GM04503 (cell line): ENCODE measurements at regions not wholly inside any gene's neighbourhood (a gene's known extent, or its start where the extent isn't known, plus 50 kb on each side); places are given as distances from the start of the nearest gene placed in this dataset.
A peak's percentile ranks its signal among the peaks of the same experiment; 100 is the strongest.
"Not testable (repeated sequence)": the region's sequence is repeated elsewhere in the genome, so short reads cannot be mapped to it uniquely, and the experiment has no call there.

ENCODE experiments used
- DNase-seq: peaks from one replicate; pipeline ENCODE4 v3.0.0-alpha.2; 2012; ENCODE audit warnings: low read depth

DNA sequence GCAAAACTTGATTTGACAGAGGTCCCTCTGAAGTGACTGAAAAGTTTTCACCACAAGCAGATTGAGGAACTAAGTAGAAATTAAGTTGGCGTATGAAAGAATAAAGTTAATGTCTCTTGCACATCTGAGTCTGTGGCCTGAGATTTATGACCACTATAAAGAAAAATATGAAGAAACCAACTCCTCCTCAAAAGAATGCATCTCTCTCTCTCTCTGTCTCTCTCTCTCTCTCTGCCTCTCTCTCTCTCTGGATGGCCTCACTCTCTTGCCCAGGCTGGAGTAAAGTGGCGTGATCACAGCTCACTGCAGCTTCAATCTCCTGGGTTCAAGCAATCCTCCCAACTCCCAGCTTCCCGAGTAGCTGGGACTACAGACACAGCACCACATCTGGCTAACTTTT is 55.2 kb downstream of the RPL22L1 start:
- DNase-seq, result no peak

DNA sequence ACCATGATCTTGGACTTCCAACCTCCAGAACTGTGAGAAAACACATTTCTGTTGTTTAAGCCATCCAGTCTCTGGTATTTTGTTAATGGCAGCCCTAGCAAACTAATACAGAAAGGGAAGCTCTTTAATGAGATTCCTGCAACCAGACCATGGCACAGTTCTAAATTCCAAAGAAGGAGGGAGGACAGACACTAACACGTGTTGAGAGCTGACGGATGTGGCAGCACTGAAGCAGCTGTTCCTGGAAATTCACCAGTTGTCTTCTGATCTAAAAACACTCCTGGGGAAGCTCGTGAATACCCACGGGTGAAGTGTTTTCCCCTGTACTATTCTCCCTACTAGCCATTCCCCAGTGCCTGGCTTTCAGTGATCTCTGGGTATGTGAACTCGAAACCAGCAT is 56.7 kb downstream of the RPL22L1 start:
- DNase-seq, result no peak

- no peak for DNase-seq
Observed at GRCh38 chr3:170811928-170812591, 57.9 kb downstream of the RPL22L1 start.

- DNase-seq, result no peak
Observed at GRCh38 chr3:170811515-170811914, 58.5 kb downstream of the RPL22L1 start.

GRCh38 chr3:170809975-170810357 is 60.0 kb downstream of the RPL22L1 start:
- DNase-seq, result no peak

DNA sequence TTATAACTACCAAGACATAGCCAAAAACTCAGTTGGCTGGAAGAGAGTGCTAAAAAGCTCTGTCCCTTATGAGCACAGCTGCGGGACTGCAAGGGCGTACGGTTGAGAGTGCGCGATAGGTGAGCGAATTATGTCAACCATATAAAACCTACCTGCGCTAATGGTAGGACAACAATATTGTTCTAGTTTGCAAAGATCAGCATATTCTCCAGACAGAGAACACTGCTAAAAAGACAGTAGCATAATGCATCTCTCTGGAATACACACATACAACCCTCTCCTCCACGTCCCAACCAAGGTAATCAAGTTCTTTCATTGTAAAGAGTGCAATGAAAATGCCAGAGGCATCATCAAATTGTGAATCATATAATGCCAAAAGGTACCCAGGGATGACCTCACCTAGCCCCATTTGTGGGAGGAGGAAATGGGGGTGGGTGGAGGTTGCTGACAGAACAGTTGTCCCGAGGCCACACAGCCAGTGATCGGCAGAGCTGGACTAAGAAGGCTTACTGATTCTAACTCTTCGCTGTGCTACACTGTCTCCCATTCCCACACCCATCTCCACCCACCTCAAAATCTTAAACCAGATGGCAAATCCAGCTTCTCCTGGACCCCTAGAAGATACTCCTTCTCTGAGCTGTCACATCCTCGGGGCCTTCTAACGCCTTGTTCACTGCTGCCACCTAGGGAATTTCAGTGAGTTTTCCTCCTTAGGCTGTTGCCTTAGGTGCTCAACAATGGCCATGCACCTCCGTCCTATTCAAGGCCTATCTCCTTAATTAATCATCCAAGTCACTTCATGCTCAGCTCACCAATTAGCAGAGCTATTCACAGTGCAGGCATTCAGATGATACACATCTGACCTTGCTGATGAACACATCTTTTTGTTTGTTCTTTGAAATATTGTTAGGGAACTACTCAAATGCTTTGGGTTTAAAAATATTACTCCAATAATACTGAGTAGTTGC is 60.7 kb downstream of the RPL22L1 start:
- no peak for DNase-seq

DNA sequence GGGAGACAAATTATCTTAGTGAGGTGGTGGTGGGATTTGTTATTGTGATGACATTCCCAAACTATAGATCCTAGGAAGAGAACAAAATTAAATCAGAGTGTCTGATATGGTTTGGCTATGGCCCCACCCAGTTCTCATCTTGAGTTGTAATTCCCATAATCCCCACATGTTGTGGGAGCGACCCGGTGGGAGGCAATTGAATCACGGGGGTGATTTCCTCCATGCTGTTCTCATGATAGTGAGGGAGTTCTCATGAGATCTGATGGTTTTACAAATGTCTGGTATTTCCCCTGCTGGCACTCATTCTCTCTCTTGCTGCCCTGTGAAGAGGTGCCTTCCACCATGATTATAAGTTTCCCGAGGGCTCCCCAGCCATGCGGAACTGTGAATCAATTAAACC is 62.0 kb downstream of the RPL22L1 start:
- no peak for DNase-seq

- no peak for DNase-seq
Observed at GRCh38 chr3:170806676-170807075, 63.3 kb downstream of the RPL22L1 start.

GRCh38 chr3:170806141-170806540 is 63.9 kb downstream of the RPL22L1 start:
- no peak for DNase-seq

GRCh38 chr3:170805296-170805695 is 64.7 kb downstream of the RPL22L1 start:
- not testable (repeated sequence) for DNase-seq

DNA sequence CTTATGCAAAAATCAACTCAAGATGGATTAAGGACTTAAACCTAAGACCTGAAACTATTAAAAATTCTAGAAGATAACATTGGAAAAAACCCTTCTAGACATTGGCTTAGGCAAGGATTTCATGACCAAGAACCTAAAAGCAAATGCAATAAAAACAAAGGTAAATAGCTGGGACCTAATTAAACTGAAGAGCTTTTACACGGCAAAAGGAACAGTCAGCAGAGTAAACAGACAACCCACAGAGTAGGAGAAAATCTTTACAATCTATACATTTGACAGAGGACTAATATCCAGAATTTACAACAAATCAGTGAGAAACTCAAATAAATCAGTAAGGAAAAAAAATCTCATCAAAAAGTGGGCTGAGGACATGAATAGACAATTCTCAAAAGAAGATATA is 65.4 kb downstream of the RPL22L1 start:
- not testable (repeated sequence) for DNase-seq

DNA sequence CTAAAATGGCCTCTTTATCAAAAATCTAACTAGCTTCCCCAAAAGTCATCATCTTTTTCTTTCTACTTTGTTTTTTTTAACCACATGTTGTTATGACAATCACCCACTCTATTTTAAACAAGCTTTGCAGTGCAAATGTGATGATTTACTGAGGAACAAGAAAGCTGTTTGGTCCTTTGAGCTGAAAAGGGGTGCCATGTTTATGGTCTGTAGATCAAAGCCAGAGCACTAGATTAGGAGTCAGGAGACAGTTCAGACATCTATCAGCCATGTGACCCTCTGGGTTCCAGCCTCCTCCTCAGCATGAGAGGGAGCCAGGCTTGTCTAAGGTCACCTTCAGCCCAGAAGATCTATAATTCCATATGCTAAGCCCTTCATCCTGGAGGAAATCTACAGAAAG is 65.9 kb downstream of the RPL22L1 start:
- DNase-seq, result no peak

- DNase-seq, result peak; percentile 100
Observed at GRCh38 chr3:170802164-170803151, 67.5 kb downstream of the RPL22L1 start.

- DNase-seq, result no peak
Observed at GRCh38 chr3:170801597-170801996, 68.4 kb downstream of the RPL22L1 start.

GRCh38 chr3:170800275-170800674 is 69.7 kb downstream of the RPL22L1 start:
- not testable (repeated sequence) for DNase-seq

DNA sequence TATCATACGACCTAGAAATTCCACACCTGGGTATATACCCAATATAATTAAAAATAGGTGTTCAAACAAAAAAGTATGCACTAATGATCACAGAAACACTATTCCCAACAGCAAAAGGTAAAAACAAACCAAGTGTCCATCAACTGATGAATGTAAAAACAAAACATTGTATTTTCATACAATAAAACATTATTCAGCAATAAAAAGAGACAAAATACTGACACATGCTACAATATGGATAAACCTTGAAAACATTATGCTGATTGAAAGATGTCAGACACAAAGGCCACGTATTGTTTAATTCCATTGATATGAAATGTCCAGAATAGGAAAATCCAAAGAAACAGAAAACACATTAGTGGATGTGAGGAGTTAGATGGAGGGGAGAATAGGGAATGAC is 71.0 kb downstream of the RPL22L1 start:
- DNase-seq, result no peak

DNA sequence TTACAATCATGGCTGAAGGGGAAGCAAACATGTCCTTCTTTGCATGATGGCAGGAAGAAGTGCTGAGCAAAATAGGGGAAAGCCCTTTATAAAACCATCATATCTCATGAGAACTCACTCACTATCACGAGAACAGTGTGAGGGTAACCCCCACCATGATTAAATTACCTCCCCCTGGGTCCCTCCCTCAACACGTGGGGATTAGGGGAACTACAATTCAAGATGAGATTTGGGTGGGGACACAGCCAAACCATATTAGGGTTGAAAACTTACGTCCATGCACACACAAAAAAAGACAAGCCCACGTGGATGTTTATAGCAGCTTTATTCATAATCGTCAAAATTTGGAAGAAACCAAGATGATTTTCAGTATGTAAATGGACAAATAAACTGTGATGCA is 72.3 kb downstream of the RPL22L1 start:
- DNase-seq, result no peak

- no peak for DNase-seq
Observed at GRCh38 chr3:170792471-170792870, 77.5 kb downstream of the RPL22L1 start.

DNA sequence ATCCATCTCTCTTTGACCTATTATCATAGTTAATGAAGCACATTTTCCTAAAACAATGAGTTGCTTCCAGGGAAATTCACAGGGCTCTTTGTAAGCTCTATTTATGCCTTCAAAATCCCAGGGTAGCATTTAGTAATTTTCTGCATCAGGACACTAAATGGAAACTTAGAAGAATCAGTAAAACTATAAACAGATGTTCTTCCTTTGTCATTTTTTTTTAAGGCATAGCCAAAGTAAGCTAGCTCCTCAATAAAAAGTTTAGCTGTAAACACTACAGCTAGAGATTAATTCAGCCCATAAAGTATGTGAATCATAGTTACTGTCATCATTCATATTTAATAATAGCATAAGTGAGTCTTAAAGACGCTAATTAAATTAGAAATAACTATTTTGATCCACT is 79.3 kb downstream of the RPL22L1 start:
- DNase-seq, result no peak

- DNase-seq, result no peak
Observed at GRCh38 chr3:170787464-170787863, 82.5 kb downstream of the RPL22L1 start.

GRCh38 chr3:170785454-170785853 is 84.5 kb downstream of the RPL22L1 start:
- no peak for DNase-seq

GRCh38 chr3:170784406-170784805 is 85.6 kb downstream of the RPL22L1 start:
- no peak for DNase-seq
